HEK293 (cell line): ENCODE measurements at regions not wholly inside any gene's neighbourhood (a gene's known extent, or its start where the extent isn't known, plus 50 kb on each side); places are given as distances from the start of the nearest gene placed in this dataset.

Experiments
- REPIN1 ChIP-seq: fragments of 450-650 bp; formaldehyde crosslinking; IDR thresholded peaks from 2 replicates; pipeline ENCODE4 v1.5.1; 2017; ENCODE audit warnings: missing biosample characterization, missing genetic modification characterization, low read depth
- YY1 ChIP-seq: fragments of 450-650 bp; formaldehyde crosslinking; IDR thresholded peaks from 2 replicates; pipeline ENCODE4 v1.5.1; 2018; ENCODE audit warnings: missing biosample characterization, missing genetic modification characterization
- ZFP41 ChIP-seq: fragments of 450-650 bp; formaldehyde crosslinking; IDR thresholded peaks from 2 replicates; pipeline ENCODE4 v1.5.1; 2016; ENCODE audit warnings: missing biosample characterization, missing genetic modification characterization, borderline replicate concordance
- ZNF155 ChIP-seq: fragments of 450-650 bp; formaldehyde crosslinking; IDR thresholded peaks from 2 replicates; pipeline ENCODE4 v1.5.1; 2016; ENCODE audit warnings: missing biosample characterization, missing genetic modification characterization
- ZNF184 ChIP-seq: fragments of 450-650 bp; IDR thresholded peaks from 2 replicates; pipeline ENCODE4 v1.5.1; 2018; ENCODE audit warnings: missing biosample characterization, mild to moderate bottlenecking, missing genetic modification characterization
- ZNF560 ChIP-seq: fragments of 450-650 bp; formaldehyde crosslinking; IDR thresholded peaks from 2 replicates; pipeline ENCODE4 v1.5.1; 2017; ENCODE audit warnings: missing biosample characterization, missing genetic modification characterization, borderline replicate concordance
- ZNF777 ChIP-seq: fragments of 450-650 bp; formaldehyde crosslinking; IDR thresholded peaks from 2 replicates; pipeline ENCODE4 v1.5.1; 2017; ENCODE audit warnings: missing biosample characterization, missing genetic modification characterization, borderline replicate concordance
- ZXDB ChIP-seq: fragments of 450-650 bp; formaldehyde crosslinking; IDR thresholded peaks from 2 replicates; pipeline ENCODE4 v1.5.1; 2016; ENCODE audit warnings: missing biosample characterization, missing genetic modification characterization
- TF ChIP-seq, protein P1 (sequence below): fragments of 450-650 bp; formaldehyde crosslinking; IDR thresholded peaks from 2 replicates; pipeline ENCODE4 v1.5.1; 2016; ENCODE audit warnings: missing biosample characterization, missing genetic modification characterization
- TF ChIP-seq, protein P2 (sequence below): fragments of 450-650 bp; formaldehyde crosslinking; optimal IDR thresholded peaks from 2 replicates; pipeline ENCODE3; 2016; ENCODE audit warnings: missing biosample characterization, mild to moderate bottlenecking, missing genetic modification characterization
- TF ChIP-seq, protein P3 (sequence below): fragments of 450-650 bp; formaldehyde crosslinking; IDR thresholded peaks from 2 replicates; pipeline ENCODE4 v1.5.1; 2016; ENCODE audit warnings: missing biosample characterization, missing genetic modification characterization, low read depth
- TF ChIP-seq, protein P4 (sequence below): fragments of 450-650 bp; formaldehyde crosslinking; IDR thresholded peaks from 2 replicates; pipeline ENCODE4 v1.5.1; 2016; ENCODE audit warnings: missing biosample characterization, missing genetic modification characterization

DNA sequence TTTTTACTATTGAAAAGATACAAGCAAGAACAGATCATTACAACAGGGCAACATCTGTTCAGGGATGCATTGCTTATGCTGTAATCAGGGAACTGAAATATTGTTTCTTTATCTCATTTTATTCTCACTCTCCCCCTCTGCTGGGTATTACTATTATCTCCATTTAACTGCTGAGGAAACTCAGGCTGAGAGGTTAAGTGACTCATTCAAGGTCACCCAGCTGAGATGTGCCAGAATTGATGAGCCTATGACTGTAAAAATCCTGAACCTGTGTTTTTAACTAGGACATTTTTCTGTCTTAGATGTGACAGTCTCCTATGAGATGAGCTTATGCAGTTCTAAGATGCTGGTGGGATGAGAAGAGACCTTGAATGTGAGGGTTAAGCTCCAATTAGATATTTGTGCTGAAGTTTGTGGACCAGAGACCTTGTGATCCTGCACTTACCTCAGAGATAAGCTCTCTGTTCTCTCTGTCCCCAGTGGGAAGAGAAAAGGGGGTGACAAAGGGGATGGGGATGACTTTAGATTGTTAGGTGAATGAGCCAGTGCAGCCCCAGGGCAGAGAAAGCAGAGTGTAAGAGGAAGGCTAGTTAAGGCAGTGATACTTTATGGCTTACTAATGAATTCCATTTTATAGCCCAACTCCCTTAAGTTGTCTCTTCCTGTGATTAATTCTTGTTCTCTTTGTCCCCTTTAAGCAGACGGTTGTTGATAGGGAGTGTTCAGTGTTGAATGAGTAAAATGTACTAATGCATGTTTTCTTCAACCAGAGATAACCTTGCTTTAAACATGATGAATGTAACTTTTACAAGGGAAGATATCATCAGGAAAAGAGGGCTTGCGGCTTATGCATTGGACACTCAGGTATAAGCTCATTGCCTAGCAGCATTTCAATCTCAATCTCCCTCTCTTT lies 111.4 kb downstream of the HLX start:
- TF ChIP-seq, protein P1, sequence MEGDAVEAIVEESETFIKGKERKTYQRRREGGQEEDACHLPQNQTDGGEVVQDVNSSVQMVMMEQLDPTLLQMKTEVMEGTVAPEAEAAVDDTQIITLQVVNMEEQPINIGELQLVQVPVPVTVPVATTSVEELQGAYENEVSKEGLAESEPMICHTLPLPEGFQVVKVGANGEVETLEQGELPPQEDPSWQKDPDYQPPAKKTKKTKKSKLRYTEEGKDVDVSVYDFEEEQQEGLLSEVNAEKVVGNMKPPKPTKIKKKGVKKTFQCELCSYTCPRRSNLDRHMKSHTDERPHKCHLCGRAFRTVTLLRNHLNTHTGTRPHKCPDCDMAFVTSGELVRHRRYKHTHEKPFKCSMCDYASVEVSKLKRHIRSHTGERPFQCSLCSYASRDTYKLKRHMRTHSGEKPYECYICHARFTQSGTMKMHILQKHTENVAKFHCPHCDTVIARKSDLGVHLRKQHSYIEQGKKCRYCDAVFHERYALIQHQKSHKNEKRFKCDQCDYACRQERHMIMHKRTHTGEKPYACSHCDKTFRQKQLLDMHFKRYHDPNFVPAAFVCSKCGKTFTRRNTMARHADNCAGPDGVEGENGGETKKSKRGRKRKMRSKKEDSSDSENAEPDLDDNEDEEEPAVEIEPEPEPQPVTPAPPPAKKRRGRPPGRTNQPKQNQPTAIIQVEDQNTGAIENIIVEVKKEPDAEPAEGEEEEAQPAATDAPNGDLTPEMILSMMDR (tag by site-specific recombination), result no peak
- TF ChIP-seq, protein P2, sequence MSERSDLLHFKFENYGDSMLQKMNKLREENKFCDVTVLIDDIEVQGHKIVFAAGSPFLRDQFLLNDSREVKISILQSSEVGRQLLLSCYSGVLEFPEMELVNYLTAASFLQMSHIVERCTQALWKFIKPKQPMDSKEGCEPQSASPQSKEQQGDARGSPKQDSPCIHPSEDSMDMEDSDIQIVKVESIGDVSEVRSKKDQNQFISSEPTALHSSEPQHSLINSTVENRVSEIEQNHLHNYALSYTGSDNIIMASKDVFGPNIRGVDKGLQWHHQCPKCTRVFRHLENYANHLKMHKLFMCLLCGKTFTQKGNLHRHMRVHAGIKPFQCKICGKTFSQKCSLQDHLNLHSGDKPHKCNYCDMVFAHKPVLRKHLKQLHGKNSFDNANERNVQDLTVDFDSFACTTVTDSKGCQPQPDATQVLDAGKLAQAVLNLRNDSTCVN (tag by site-specific recombination), result no peak
- TF ChIP-seq, protein P3, sequence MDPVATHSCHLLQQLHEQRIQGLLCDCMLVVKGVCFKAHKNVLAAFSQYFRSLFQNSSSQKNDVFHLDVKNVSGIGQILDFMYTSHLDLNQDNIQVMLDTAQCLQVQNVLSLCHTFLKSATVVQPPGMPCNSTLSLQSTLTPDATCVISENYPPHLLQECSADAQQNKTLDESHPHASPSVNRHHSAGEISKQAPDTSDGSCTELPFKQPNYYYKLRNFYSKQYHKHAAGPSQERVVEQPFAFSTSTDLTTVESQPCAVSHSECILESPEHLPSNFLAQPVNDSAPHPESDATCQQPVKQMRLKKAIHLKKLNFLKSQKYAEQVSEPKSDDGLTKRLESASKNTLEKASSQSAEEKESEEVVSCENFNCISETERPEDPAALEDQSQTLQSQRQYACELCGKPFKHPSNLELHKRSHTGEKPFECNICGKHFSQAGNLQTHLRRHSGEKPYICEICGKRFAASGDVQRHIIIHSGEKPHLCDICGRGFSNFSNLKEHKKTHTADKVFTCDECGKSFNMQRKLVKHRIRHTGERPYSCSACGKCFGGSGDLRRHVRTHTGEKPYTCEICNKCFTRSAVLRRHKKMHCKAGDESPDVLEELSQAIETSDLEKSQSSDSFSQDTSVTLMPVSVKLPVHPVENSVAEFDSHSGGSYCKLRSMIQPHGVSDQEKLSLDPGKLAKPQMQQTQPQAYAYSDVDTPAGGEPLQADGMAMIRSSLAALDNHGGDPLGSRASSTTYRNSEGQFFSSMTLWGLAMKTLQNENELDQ (tag by site-specific recombination), result no peak
- TF ChIP-seq, protein P4, sequence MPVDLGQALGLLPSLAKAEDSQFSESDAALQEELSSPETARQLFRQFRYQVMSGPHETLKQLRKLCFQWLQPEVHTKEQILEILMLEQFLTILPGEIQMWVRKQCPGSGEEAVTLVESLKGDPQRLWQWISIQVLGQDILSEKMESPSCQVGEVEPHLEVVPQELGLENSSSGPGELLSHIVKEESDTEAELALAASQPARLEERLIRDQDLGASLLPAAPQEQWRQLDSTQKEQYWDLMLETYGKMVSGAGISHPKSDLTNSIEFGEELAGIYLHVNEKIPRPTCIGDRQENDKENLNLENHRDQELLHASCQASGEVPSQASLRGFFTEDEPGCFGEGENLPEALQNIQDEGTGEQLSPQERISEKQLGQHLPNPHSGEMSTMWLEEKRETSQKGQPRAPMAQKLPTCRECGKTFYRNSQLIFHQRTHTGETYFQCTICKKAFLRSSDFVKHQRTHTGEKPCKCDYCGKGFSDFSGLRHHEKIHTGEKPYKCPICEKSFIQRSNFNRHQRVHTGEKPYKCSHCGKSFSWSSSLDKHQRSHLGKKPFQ, result peak; percentile 60
- no peak for TF ChIP-seq YY1
- TF ChIP-seq ZNF184 (tag by site-specific recombination), result no peak
- no peak for TF ChIP-seq ZNF560
- peak; percentile 87 for TF ChIP-seq ZXDB (tag by site-specific recombination)
- TF ChIP-seq ZNF155 (tag by site-specific recombination), result no peak
- no peak for TF ChIP-seq REPIN1 (tag by site-specific recombination)
- TF ChIP-seq ZFP41 (tag by site-specific recombination), result no peak
- no peak for TF ChIP-seq ZNF777 (tag by site-specific recombination)
